ENCODE measurements at regions not wholly inside any gene's neighbourhood (a gene's known extent, or its start where the extent isn't known, plus 50 kb on each side); places are given as distances from the start of the nearest gene placed in this dataset.

- Histone ChIP-seq H3K36me3 (no peaks in the 10 kb centered on the region), H3K4me2 (peak overlapping the region; percentile 69), H3K79me2 (ENCODE audit: low read depth) (no peaks in the 10 kb centered on the region), H3K4me1 (peaks cover 41% of the 10 kb centered on the region), H3K9ac (no peak overlapping the region), H3K4me3 (no peak overlapping the region), H2AFZ (replicated peaks) (no peak overlapping the region), H3K9me3 (ENCODE audit: low read depth) (no peaks in the 10 kb centered on the region), H3K27me3 (no peaks in the 10 kb centered on the region), H3F3A (ENCODE audit: low read depth) (peaks cover 9% of the 10 kb centered on the region), H3K27ac (no peak overlapping the region), H4K20me1 (ENCODE audit: low read depth) (no peaks in the 10 kb centered on the region)
- peaks cover 1% of the 10 kb centered on the region for H3K36me3 Mint-ChIP-seq
- no peak for TF ChIP-seq EZH2phosphoT487 (IDR thresholded peaks at IDR 0.05)
- TF ChIP-seq, protein P1, sequence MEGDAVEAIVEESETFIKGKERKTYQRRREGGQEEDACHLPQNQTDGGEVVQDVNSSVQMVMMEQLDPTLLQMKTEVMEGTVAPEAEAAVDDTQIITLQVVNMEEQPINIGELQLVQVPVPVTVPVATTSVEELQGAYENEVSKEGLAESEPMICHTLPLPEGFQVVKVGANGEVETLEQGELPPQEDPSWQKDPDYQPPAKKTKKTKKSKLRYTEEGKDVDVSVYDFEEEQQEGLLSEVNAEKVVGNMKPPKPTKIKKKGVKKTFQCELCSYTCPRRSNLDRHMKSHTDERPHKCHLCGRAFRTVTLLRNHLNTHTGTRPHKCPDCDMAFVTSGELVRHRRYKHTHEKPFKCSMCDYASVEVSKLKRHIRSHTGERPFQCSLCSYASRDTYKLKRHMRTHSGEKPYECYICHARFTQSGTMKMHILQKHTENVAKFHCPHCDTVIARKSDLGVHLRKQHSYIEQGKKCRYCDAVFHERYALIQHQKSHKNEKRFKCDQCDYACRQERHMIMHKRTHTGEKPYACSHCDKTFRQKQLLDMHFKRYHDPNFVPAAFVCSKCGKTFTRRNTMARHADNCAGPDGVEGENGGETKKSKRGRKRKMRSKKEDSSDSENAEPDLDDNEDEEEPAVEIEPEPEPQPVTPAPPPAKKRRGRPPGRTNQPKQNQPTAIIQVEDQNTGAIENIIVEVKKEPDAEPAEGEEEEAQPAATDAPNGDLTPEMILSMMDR (IDR thresholded peaks at IDR 0.05): no peak
- no peak for TF ChIP-seq EZH2 (IDR thresholded peaks at IDR 0.05)
- H3K4me3 Mint-ChIP-seq: peak overlapping the region; percentile 57
- peak overlapping the region; percentile 91 for H3K27ac Mint-ChIP-seq
- H3K27me3 Mint-ChIP-seq (ENCODE audit: insufficient read depth, low read depth): peaks cover 2% of the 10 kb centered on the region
- H3K4me1 Mint-ChIP-seq: peaks cover 54% of the 10 kb centered on the region
- DNase-seq (ENCODE audit: low spot score): peak; percentile 56
- no peaks in the 10 kb centered on the region for H3K9me3 Mint-ChIP-seq
Measured at GRCh38 chr6:98116455-98116854, 717.9 kb upstream of the POU3F2 start.

DNA sequence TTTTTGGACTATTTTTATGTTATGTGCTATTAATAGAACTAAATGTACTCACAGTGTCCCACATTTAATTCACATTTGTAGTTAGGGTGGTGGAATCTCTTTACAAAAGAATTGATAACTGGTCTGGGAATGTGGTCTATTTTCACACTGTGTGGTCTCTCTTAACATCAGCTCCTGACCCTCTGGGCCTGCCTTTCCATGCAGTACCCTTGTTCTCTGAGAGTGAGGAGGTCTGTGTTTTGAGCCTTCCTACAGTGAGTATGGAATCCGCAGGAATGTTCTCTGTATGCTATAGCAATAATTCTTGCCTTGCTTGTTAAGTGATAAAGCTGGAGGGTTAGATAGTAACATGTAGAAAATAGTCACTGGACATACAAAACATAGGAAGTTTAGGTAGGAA lies 717.3 kb upstream of the POU3F2 start:
- Histone ChIP-seq H3K9ac (no peak overlapping the region), H3K4me3 (no peak overlapping the region), H3K9me3 (ENCODE audit: low read depth) (no peaks in the 10 kb centered on the region), H3K36me3 (no peaks in the 10 kb centered on the region), H3K27ac (no peak overlapping the region), H3K4me1 (peaks cover 41% of the 10 kb centered on the region), H3F3A (ENCODE audit: low read depth) (peaks cover 9% of the 10 kb centered on the region), H3K27me3 (no peaks in the 10 kb centered on the region), H2AFZ (replicated peaks) (no peak overlapping the region), H3K4me2 (peak overlapping the region; percentile 69), H3K79me2 (ENCODE audit: low read depth) (no peaks in the 10 kb centered on the region), H4K20me1 (ENCODE audit: low read depth) (no peaks in the 10 kb centered on the region)
- Mint-ChIP-seq H3K4me1 (peaks cover 54% of the 10 kb centered on the region), H3K36me3 (peaks cover 1% of the 10 kb centered on the region), H3K9me3 (no peaks in the 10 kb centered on the region), H3K27ac (peak overlapping the region; percentile 91), H3K4me3 (peak overlapping the region; percentile 57), H3K27me3 (ENCODE audit: insufficient read depth, low read depth) (peaks cover under 1% of the 10 kb centered on the region)
- peak; percentile 18 for DNase-seq (ENCODE audit: low spot score)
- TF ChIP-seq, protein P1 (IDR thresholded peaks at IDR 0.05): no peak
- TF ChIP-seq EZH2phosphoT487 (IDR thresholded peaks at IDR 0.05): no peak
- TF ChIP-seq EZH2 (IDR thresholded peaks at IDR 0.05): no peak

DNA sequence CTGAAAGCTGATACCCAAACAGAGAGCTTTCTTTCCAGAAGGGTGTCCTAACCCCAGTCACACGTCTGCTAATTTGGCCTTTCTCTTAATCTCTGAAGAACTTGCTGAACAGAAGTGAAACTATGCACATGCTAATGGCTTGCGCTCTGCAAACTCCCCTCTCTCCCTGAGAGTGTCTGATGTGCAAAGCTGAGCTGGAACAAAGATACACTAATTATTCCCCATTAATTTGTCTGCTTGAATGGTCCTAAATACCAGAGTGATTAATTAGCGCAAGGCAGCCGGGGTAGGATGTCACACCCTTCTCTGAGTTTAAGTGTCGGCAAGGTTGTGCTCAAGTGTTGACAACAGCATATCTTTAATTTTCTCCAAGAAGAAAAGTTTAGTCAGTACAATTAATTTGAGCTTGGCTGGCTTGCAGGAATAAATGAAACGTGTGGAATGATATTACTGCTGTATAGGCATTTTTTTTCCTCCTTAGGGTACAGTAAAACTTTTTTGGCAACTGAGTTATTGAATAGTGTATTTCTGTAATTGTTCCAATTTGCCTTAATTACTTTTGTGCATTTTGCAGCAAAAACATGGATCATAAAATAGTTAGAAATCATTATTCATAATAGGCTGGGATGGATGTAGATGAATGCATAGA lies 715.9 kb upstream of the POU3F2 start:
- Mint-ChIP-seq H3K27me3 (ENCODE audit: insufficient read depth, low read depth) (no peaks in the 10 kb centered on the region), H3K9me3 (no peaks in the 10 kb centered on the region), H3K4me1 (peaks cover 57% of the 10 kb centered on the region), H3K4me3 (peak overlapping the region; percentile 73), H3K27ac (peak overlapping the region; percentile 96), H3K36me3 (peaks cover 1% of the 10 kb centered on the region)
- Histone ChIP-seq H3K79me2 (ENCODE audit: low read depth) (no peaks in the 10 kb centered on the region), H3F3A (ENCODE audit: low read depth) (peaks cover 9% of the 10 kb centered on the region), H3K9me3 (ENCODE audit: low read depth) (no peaks in the 10 kb centered on the region), H3K27me3 (no peaks in the 10 kb centered on the region), H2AFZ (replicated peaks) (no peak overlapping the region), H4K20me1 (ENCODE audit: low read depth) (no peaks in the 10 kb centered on the region), H3K4me3 (peak overlapping the region; percentile 14), H3K27ac (peak overlapping the region; percentile 2), H3K4me2 (peak overlapping the region; percentile 69), H3K9ac (no peak overlapping the region), H3K36me3 (no peaks in the 10 kb centered on the region), H3K4me1 (peaks cover 41% of the 10 kb centered on the region)
- DNase-seq (ENCODE audit: low spot score): peak; percentile 82
- TF ChIP-seq, protein P1 (IDR thresholded peaks at IDR 0.05): no peak
- no peak for TF ChIP-seq EZH2 (IDR thresholded peaks at IDR 0.05)
- no peak for TF ChIP-seq EZH2phosphoT487 (IDR thresholded peaks at IDR 0.05)

All from neural progenitor cell (in vitro differentiated cells).